Naive thymus-derived CD8-positive, alpha-beta T cell (primary cell): ENCODE measurements at regions not wholly inside any gene's neighbourhood (a gene's known extent, or its start where the extent isn't known, plus 50 kb on each side); places are given as distances from the start of the nearest gene placed in this dataset.
"Not testable (repeated sequence)": the region's sequence is repeated elsewhere in the genome, so short reads cannot be mapped to it uniquely, and the experiment has no call there.

ENCODE experiments used
- ATAC-seq, 2 donors: fragments of 150-1000 bp; cut with Tn5 transposase in 1 of 2; sonication (Bioruptor Pico), chemical (Tn5 transposase) in 1 of 2; 1 replicate in 1 of 2; 2 replicates in 1 of 2; pipeline ENCODE4 v1.10.0; 2021; ENCODE audit warnings: mild to moderate bottlenecking in 2 of 2, moderate library complexity in 2 of 2
- POLR2A ChIA-PET: fragments of 350-600 bp; sonication (Branson Sonifier 250); formaldehyde crosslinking; loops from one replicate; lab custom pipeline; 2021; ENCODE audit warnings: antibody characterized with exemption; lab: Charles Lee
- DNase-seq, 10 donors: peaks; one replicate each; pipeline versions ENCODE4 v3.0.0 to v3.0.0-alpha.2; 2020 to 2022
- H3K27ac Mint-ChIP-seq, 10 donors: one replicate each; pipeline ENCODE4 v1.8.0; 2020 to 2022; ENCODE audit warnings: mild to moderate bottlenecking in 10 of 10, mixed read lengths in 10 of 10, moderate library complexity in 4 of 10, inconsistent platforms in 1 of 10
- H3K27me3 Mint-ChIP-seq, 5 donors: one replicate each; pipeline ENCODE4 v1.8.0; 2021 to 2022; ENCODE audit warnings: mixed read lengths in 5 of 5
- H3K36me3 Mint-ChIP-seq, 3 donors: one replicate each; pipeline ENCODE4 v1.8.0; 2020 to 2022; ENCODE audit warnings: mixed read lengths in 3 of 3, mild to moderate bottlenecking in 2 of 3, inconsistent platforms in 1 of 3
- H3K4me1 Mint-ChIP-seq, 4 donors: one replicate each; pipeline ENCODE4 v1.8.0; 2021 to 2022; ENCODE audit warnings: mixed read lengths in 4 of 4
- H3K4me3 Mint-ChIP-seq, 10 donors: one replicate each; pipeline ENCODE4 v1.8.0; 2020 to 2022; ENCODE audit warnings: mild to moderate bottlenecking in 10 of 10, mixed read lengths in 10 of 10, moderate library complexity in 6 of 10, inconsistent platforms in 1 of 10
- H3K9me3 Mint-ChIP-seq, 9 donors: one replicate each; pipeline ENCODE4 v1.8.0; 2020 to 2022; ENCODE audit warnings: mixed read lengths in 9 of 9, mild to moderate bottlenecking in 3 of 9, inconsistent platforms in 1 of 9, moderate library complexity in 1 of 9

DNA sequence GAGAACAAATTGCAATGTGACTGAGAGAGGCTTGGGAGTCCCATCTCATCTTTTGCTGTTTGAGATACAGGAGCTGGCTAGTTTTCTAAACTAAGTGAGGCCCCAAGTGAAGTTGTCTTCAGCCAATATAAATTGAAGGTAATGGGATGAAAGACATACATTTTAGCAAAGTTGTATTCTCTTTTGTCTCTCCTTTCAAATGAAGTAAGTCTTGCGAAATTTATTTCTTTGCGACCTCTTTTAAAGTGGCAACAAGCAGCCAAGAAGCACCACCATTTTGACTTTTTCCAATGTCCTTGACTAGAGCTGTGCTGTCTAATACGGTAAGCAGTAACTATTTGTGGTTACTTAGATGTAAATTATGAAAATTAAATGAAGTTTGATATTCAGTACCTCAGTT is 385.7 kb downstream of the USP25 start:
- no peak for ATAC-seq
- Mint-ChIP-seq H3K27me3 (no peaks in the 10 kb centered on the region), H3K36me3 (peaks cover 0 to 5% (median 0%) of the 10 kb centered on the region in 3 donors), H3K4me1 (no peaks in the 10 kb centered on the region), H3K9me3 (peaks cover 0 to 10% (median 2%) of the 10 kb centered on the region in 9 donors), H3K4me3 (no peak overlapping the region), H3K27ac (no peak overlapping the region)
- DNase-seq: no peak
- POLR2A ChIA-PET: no interaction called here

DNA sequence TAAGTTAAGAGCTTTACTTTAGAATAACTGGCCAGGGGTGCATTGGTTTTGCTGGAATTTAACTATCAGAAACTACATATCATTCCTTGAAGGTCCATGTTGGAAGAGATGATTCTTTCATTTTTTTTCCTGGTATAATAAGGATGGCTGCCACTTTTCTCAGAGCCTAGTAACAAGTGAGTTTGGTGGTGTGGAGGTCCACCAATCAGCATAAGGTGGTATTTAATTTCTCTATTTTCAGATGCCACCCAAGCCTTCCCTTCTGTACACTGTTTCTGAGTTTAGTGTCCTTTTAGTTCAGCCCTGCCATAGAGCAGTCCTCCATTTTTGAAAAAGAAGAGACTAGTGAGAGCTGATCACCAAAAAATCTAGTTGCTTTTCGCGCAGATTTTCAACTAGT is 386.3 kb downstream of the USP25 start:
- Mint-ChIP-seq H3K27ac (no peak overlapping the region), H3K4me1 (no peaks in the 10 kb centered on the region)

DNA sequence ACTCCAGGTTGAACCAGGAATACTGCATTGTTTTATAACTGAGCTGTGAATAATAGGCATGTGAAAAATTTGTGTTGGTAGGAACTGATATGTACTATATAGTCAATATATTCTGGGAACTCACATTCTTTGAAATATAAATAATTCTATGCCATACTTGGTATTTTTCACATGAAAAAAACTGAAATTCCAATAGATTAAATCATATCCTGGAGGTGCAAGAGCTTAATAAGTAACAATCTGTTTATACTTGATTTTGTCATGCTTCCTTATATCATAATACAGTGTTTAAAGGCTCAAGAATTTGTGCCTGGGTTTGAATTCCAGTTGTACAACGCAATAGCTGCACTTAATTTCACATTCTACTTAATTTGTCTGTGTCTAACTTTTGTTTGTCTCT is 387.0 kb downstream of the USP25 start:
- Mint-ChIP-seq H3K4me3 (no peak overlapping the region), H3K27me3 (no peaks in the 10 kb centered on the region), H3K9me3 (peaks cover 0 to 10% (median 2%) of the 10 kb centered on the region in 9 donors), H3K27ac (no peak overlapping the region), H3K36me3 (peaks cover 0 to 5% (median 0%) of the 10 kb centered on the region in 3 donors), H3K4me1 (no peaks in the 10 kb centered on the region)
- ATAC-seq (no peak), DNase-seq (no peak)
- POLR2A ChIA-PET: no interaction called here

More for the DNA sequence above, 386.3 kb downstream of the USP25 start:
- H3K27me3 Mint-ChIP-seq: no peaks in the 10 kb centered on the region
- H3K36me3 Mint-ChIP-seq: peaks cover 0 to 5% (median 0%) of the 10 kb centered on the region in 3 donors
- DNase-seq: no peak
- POLR2A ChIA-PET: no interaction called here
- ATAC-seq: no peak
- no peak overlapping the region for H3K4me3 Mint-ChIP-seq
- peaks cover 0 to 10% (median 2%) of the 10 kb centered on the region in 9 donors for H3K9me3 Mint-ChIP-seq

DNA sequence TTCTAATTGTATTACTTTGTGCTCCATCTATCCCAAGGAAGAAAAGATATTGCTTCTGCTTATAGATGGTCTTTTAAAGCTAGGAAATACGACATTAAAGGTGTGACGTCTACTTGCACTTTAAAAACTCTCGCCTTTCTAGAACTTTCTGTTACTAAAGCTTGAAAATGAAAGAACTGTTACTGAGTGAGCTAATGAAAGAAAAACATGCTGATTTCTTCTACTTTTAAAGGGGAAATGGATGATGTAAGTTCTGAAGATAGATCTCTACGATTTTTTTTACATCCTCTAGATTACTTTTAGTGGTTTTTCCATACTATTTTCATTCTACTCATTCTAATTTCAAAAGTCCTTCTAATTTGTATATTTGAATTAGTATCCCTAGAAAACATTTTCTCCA is 387.5 kb downstream of the USP25 start:
- DNase-seq (no peak), ATAC-seq (no peak)
- H3K27ac Mint-ChIP-seq: no peak overlapping the region
- H3K27me3 Mint-ChIP-seq: no peaks in the 10 kb centered on the region
- H3K9me3 Mint-ChIP-seq: peaks cover 0 to 10% (median 2%) of the 10 kb centered on the region in 9 donors
- H3K4me1 Mint-ChIP-seq: no peaks in the 10 kb centered on the region
- H3K4me3 Mint-ChIP-seq: no peak overlapping the region
- POLR2A ChIA-PET: no interaction called here
- H3K36me3 Mint-ChIP-seq: peaks cover 0 to 5% (median 0%) of the 10 kb centered on the region in 3 donors

DNA sequence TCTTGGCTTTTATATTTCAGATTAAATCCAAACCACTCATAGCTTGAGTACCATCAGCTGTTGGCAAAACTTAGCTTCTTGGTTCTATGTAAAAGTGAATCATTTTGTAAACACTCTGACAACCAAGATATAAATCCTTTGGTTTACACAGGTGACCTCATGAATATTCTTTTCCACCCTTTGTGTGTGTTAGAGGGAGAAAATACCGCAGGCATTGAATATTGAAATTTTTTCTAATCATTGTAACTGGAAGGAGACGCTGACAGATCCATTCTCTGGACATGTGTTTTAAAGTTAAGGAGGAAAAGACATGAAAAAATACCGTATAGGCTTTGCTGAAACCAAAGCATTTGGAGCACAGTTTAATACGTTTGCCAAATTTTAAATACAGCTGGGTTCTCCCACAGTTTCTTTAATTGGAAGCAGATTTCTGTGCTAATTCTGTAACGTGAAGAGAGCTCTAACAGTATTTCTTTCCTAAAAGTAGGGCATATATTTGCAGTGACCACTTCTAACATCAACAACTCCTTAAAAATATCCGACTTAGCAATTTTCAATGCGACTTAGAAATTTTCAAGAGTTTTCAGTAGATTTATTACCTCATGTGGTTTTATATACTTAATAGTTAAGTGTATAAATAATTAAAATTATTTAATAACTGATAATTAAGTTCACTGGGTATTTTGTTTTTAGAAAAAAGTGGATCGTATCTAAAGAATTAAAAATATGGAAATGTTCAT is 388.2 kb downstream of the USP25 start:
- ATAC-seq: no peak
- H3K27ac Mint-ChIP-seq: no peak overlapping the region
- H3K27me3 Mint-ChIP-seq: no peaks in the 10 kb centered on the region
- POLR2A ChIA-PET: no interaction called here
- no peak for DNase-seq
- H3K4me1 Mint-ChIP-seq: no peaks in the 10 kb centered on the region
- peaks cover 0 to 8% (median 2%) of the 10 kb centered on the region in 9 donors for H3K9me3 Mint-ChIP-seq
- no peak overlapping the region for H3K4me3 Mint-ChIP-seq
- H3K36me3 Mint-ChIP-seq: peaks cover 0 to 2% (median 0%) of the 10 kb centered on the region in 3 donors

DNA sequence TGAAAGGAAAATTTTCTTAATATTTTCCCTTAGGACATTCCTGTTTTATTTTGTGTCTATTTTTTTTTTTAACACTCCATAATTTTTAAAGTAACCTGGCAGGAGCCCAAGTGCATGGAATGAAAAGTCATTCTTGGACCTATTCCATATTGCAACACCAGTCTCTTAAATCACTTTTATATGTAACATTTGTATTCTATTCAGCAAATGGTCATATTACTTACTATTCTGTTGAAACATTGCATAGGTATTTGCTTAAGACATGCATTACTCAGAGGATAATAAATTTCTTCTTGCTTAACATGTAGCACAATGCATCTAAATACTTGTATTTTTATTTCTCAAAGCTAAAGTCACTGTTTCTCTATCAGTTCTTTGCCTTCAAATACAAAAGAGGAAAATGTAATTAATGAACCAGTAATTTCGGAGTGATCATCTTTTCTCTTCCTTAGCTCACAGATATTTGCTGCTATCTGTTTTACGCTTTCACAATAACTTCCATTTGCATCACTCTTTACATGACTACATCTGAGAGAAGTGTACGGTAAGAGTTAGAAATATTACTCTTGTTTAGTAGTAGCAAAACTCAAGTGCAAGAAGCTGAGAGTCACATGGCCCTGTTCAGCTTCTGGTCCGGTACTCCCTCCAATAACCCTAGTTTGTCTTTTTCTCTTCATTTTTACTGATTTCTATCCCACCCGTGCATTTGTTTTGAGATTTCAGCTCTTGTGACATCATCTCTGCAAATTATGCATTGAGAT is 394.8 kb downstream of the USP25 start:
- DNase-seq (no peak), ATAC-seq (no peak)
- H3K27me3 Mint-ChIP-seq: no peaks in the 10 kb centered on the region
- H3K36me3 Mint-ChIP-seq: no peaks in the 10 kb centered on the region
- H3K27ac Mint-ChIP-seq: no peak overlapping the region
- POLR2A ChIA-PET: no interaction called here
- H3K4me1 Mint-ChIP-seq: no peaks in the 10 kb centered on the region
- H3K9me3 Mint-ChIP-seq: peaks cover 0 to 5% (median under 1%) of the 10 kb centered on the region in 9 donors
- H3K4me3 Mint-ChIP-seq: no peak overlapping the region

DNA sequence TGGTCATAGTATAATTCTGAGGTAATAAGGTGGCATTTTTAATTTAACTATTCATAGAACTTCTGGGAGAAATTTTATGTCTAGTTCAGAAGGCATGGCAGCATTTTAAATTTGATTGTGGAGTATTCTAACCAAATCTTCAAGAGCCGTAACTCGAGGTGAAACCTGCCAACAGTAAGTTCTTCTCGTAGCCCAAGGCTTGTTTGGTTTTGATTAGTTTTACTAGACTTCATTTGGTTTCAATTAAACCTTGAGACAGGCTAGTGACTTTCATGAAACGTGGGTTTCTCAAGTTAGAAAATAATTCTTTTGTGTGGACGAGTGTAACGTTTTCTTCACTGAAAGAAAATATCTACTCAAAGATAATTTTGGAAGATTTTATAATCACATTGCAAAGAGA is 395.5 kb downstream of the USP25 start:
- no peaks in the 10 kb centered on the region for H3K27me3 Mint-ChIP-seq
- ATAC-seq: no peak
- DNase-seq: no peak
- no peaks in the 10 kb centered on the region for H3K36me3 Mint-ChIP-seq
- POLR2A ChIA-PET: no interaction called here
- no peak overlapping the region for H3K27ac Mint-ChIP-seq
- H3K9me3 Mint-ChIP-seq: peaks cover 0 to 11% (median 5%) of the 10 kb centered on the region in 9 donors
- H3K4me1 Mint-ChIP-seq: no peaks in the 10 kb centered on the region
- H3K4me3 Mint-ChIP-seq: no peak overlapping the region

DNA sequence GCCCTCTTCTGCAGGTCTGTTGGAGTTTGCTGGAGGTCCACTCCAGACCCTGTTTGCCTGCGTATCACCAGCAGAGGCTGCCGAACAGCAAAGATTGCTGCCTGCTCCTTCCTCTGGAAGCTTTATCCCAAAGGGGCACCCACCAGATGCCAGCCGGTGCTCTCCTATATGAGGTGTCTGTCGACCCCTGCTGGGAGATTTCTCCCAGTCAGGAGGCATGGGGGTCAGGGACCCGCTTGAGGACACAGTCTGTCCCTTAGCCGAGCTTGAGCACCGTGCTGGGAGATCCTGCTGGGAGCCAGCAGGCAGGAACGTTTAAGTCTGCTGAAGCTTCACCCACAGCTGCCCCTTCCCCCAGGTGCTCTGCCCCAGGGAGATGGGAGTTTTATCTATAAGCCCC is 402.7 kb downstream of the USP25 start:
- H3K36me3 Mint-ChIP-seq, H3K4me1 Mint-ChIP-seq, H3K4me3 Mint-ChIP-seq, POLR2A ChIA-PET, ATAC-seq, DNase-seq, H3K27me3 Mint-ChIP-seq: not testable (repeated sequence)
- peak overlapping the region in 1 of 10 donors; percentile 9 for H3K27ac Mint-ChIP-seq
- peaks cover 0 to 28% (median 14%) of the 10 kb centered on the region in 9 donors for H3K9me3 Mint-ChIP-seq

DNA sequence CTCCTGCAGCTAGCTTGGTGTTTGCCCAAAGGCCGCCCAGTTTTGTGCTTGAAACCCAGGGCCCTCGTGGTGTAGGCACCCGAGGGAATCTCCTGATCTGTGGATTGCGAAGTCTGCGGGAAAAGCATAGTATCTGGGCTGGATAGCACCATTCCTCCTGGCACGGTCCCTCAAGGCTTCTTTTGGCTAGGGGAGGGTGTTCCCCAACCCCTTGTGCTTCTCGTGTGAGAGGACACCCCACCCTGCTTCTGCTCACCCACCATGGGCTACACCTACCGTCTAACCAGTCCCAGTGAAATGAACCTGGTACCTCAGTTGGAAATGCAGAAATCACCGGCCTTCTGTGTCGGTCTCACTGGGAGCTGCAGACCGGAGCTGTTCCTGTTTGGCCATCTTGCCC is 403.5 kb downstream of the USP25 start:
- POLR2A ChIA-PET: no interaction called here
- H3K4me1 Mint-ChIP-seq: no peaks in the 10 kb centered on the region
- no peaks in the 10 kb centered on the region for H3K36me3 Mint-ChIP-seq
- H3K27me3 Mint-ChIP-seq: peaks cover 0 to 8% (median 0%) of the 10 kb centered on the region in 5 donors
- ATAC-seq: no peak
- no peak overlapping the region for H3K27ac Mint-ChIP-seq
- H3K4me3 Mint-ChIP-seq: no peak overlapping the region
- no peak for DNase-seq
- H3K9me3 Mint-ChIP-seq: peaks cover 0 to 28% (median 14%) of the 10 kb centered on the region in 9 donors

DNA sequence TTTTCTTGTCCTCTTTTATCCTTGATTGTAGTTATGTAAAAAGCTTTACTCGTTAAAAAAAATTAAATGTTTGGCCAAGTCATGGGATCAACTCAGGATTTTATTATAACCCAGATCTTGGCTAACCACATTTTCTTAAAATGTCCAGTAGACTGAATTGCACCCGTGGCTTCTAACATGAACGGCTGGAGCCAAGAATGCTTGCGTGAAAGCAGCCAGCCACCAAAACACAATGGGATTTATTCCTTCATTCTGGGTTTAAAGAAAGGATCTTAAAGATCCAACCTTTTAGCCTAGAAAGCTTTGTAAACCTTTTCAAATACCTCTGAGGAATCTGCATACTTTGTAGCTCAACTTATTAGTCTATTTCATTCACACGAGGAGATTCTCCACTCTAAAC is 404.4 kb downstream of the USP25 start:
- Mint-ChIP-seq H3K9me3 (peaks cover 0 to 28% (median 14%) of the 10 kb centered on the region in 9 donors), H3K27ac (no peak overlapping the region)

DNA sequence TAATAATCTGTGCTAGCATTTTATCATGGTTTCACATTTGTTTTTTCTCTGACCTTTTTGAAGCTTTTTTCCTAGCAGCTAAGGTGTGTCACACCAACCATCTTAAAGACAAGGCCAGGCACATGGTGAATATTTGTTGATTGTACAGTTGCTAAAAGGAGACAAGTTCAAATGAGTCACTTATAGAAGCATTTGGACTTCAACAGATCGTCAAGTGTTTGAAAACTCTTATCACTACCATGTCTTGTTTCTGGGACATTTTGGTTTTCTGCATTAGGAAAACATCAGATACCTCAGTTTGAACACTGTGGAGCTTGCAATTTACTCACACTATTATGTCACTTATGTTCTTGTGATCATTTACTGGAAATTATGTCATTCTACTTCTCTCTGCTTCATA is 407.3 kb downstream of the USP25 start:
- no peak overlapping the region for H3K27ac Mint-ChIP-seq
- H3K4me3 Mint-ChIP-seq: no peak overlapping the region
- no peaks in the 10 kb centered on the region for H3K4me1 Mint-ChIP-seq
- peaks cover 0 to 7% (median 0%) of the 10 kb centered on the region in 5 donors for H3K27me3 Mint-ChIP-seq
- POLR2A ChIA-PET: no interaction called here
- DNase-seq: no peak
- H3K36me3 Mint-ChIP-seq: no peaks in the 10 kb centered on the region
- peaks cover 0 to 3% (median 0%) of the 10 kb centered on the region in 9 donors for H3K9me3 Mint-ChIP-seq
- no peak for ATAC-seq

More for the DNA sequence above, 404.4 kb downstream of the USP25 start:
- Mint-ChIP-seq H3K27me3 (peaks cover 0 to 8% (median 0%) of the 10 kb centered on the region in 5 donors), H3K4me1 (no peaks in the 10 kb centered on the region), H3K36me3 (no peaks in the 10 kb centered on the region), H3K4me3 (no peak overlapping the region)
- POLR2A ChIA-PET: no interaction called here
- ATAC-seq (no peak), DNase-seq (no peak)

DNA sequence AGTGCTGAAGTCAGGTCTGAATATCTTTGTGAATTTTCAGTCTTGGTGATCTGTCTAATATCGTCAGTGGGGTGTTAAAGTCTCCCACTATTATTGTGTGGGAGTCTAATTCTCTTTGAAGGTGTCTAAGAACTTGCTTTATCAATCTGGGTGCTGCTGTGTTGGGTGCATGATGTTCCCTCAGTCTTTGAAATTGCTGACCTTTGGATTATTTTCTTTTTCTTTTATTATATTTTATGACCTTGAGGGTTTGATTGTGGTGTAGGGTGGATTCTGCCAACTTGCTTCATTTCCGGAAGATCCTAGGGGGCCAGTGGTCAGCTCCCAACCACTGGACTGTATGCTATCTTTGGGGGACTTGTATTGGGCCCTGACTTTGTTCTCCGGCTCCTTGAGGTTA is 415.3 kb downstream of the USP25 start:
- DNase-seq: no peak
- Mint-ChIP-seq H3K27ac (no peak overlapping the region), H3K4me3 (no peak overlapping the region), H3K4me1 (no peaks in the 10 kb centered on the region), H3K9me3 (peaks cover 0 to 6% (median 0%) of the 10 kb centered on the region in 9 donors), H3K27me3 (peaks cover 0 to 18% (median 0%) of the 10 kb centered on the region in 5 donors), H3K36me3 (no peaks in the 10 kb centered on the region)
- ATAC-seq: no peak
- POLR2A ChIA-PET: no interaction called here

DNA sequence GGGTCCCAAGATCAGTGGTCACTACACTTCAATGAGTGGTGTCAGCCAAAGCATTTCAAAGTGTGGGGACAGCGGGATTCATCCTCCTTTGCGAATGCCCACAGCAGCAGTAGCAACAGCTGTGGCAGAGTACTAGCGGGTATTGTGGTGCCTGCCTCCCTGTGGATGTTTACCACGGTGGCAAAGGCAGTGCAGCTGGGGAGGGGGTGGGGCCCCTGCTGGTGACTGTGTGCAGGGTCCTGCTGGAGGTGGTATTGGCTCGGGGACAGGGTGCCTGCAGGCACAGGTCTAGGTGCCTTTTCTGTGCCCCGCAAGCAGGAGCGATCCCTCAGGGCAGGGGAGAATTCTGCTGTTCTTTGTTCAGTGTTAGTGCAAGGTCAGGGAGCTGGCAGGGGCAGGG is 415.7 kb downstream of the USP25 start:
- Mint-ChIP-seq H3K4me1 (no peaks in the 10 kb centered on the region), H3K27ac (no peak overlapping the region), H3K9me3 (peaks cover 0 to 6% (median 0%) of the 10 kb centered on the region in 9 donors), H3K36me3 (no peaks in the 10 kb centered on the region), H3K27me3 (peaks cover 0 to 18% (median 0%) of the 10 kb centered on the region in 5 donors), H3K4me3 (no peak overlapping the region)
- DNase-seq (no peak), ATAC-seq (no peak)
- POLR2A ChIA-PET: no interaction called here
